ENCODE measurements at regions not wholly inside any gene's neighbourhood (a gene's known extent, or its start where the extent isn't known, plus 50 kb on each side); places are given as distances from the start of the nearest gene placed in this dataset.

DNA sequence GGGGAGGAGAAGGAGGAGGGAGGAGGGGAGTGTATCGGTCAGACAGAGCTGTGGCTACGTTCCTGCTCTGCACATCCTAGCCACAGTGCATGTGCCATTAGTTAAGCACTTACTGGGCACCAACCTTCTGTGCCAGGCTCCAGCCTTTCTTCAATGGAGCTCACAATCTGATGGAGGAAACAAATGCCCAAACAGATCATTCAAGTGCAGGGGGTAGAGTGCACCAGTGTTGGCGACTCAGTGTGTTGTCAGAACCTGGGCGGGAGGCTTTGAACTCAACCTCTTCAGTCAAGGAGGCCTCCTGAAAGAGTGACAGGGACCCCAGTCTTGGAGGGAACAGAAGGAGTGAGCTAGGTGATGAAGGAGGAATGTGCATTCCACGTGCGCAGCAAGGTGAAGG lies 51.9 kb upstream of the SHB start:
- TF ChIP-seq, protein P1, sequence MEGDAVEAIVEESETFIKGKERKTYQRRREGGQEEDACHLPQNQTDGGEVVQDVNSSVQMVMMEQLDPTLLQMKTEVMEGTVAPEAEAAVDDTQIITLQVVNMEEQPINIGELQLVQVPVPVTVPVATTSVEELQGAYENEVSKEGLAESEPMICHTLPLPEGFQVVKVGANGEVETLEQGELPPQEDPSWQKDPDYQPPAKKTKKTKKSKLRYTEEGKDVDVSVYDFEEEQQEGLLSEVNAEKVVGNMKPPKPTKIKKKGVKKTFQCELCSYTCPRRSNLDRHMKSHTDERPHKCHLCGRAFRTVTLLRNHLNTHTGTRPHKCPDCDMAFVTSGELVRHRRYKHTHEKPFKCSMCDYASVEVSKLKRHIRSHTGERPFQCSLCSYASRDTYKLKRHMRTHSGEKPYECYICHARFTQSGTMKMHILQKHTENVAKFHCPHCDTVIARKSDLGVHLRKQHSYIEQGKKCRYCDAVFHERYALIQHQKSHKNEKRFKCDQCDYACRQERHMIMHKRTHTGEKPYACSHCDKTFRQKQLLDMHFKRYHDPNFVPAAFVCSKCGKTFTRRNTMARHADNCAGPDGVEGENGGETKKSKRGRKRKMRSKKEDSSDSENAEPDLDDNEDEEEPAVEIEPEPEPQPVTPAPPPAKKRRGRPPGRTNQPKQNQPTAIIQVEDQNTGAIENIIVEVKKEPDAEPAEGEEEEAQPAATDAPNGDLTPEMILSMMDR (IDR thresholded peaks at IDR 0.05; ENCODE audit: unreplicated experiment in 3 of 3), result no peak
- Mint-ChIP-seq H3K36me3 (ENCODE audit: low read depth) (no peaks in the 10 kb centered on the region), H3K4me3 (no peak overlapping the region), H3K9me3 (no peaks in the 10 kb centered on the region), H3K27ac (no peak overlapping the region), H3K4me1 (peaks cover 8% of the 10 kb centered on the region), H3K27me3 (ENCODE audit: low read depth) (peaks cover 16% of the 10 kb centered on the region)

DNA sequence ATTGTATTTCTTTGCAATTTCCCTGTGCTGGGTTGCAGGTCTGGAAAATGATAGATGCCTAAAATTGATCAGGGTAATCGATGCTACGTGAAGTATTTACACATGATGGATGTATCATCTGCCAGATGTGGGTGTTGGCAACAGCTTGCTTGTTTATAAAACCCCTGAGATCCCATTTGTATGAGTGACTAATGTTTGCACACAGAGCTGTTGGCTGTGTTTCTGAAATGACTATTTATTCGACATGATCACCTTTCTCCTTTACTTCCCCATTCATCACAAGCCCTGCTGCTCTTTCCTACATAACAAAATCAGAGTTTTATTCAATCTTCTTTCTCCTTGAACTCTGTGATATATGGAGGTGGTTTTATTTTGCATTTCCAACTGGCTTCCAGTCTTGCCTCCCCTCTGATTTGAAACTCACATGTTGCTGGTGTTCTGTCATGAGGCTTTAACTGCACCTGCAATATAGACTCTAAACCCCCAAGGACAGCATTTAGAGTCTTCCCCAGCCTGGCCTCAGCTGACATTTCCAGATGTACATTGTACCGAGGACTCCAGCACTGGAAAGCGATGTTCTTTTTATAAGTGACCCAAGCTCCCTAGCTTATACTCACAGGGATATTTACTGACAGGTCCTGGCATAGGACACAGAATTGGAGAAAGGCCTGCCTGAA lies 50.7 kb upstream of the SHB start:
- TF ChIP-seq, protein P1 (IDR thresholded peaks at IDR 0.05; ENCODE audit: unreplicated experiment in 3 of 3), result no peak
- Mint-ChIP-seq H3K27me3 (ENCODE audit: low read depth) (peaks cover 22% of the 10 kb centered on the region), H3K9me3 (no peaks in the 10 kb centered on the region), H3K36me3 (ENCODE audit: low read depth) (no peaks in the 10 kb centered on the region), H3K4me1 (peaks cover 8% of the 10 kb centered on the region), H3K27ac (no peak overlapping the region), H3K4me3 (no peak overlapping the region)

DNA sequence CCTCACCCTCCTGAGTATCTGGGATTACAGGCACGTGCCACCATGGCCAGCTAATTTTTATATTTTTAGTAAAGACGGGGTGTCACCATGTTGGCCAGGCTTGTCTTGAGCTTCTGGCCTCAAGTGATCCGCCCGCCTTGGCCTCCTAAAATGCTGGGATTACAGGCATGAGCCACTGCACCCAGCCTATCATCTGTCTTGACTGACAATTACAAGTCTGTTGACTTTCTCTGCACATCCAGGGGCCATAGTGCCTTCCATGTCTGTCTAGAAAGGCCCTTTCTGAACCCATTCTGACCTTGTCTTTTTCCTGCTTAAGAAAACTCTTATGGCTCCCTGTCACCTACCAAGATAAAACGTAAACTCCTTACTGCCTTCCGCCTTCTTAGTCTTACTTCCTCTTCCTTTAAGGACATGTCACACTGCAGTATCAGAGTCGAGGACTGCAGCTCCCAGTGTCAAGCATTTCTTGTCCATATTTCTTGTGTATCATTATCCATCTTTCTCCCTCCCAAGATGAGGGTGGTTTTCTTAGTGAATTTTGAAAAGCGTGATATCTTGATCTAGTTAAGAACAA lies 49.9 kb upstream of the SHB start:
- Mint-ChIP-seq H3K27me3 (ENCODE audit: low read depth) (peaks cover 22% of the 10 kb centered on the region), H3K27ac (no peak overlapping the region), H3K4me1 (peaks cover 8% of the 10 kb centered on the region), H3K36me3 (ENCODE audit: low read depth) (no peaks in the 10 kb centered on the region), H3K9me3 (no peaks in the 10 kb centered on the region), H3K4me3 (no peak overlapping the region)
- TF ChIP-seq, protein P1 (IDR thresholded peaks at IDR 0.05; ENCODE audit: unreplicated experiment in 3 of 3), result no peak

Measured in nephron (organoid).